ENCODE measurements at regions not wholly inside any gene's neighbourhood (a gene's known extent, or its start where the extent isn't known, plus 50 kb on each side); places are given as distances from the start of the nearest gene placed in this dataset.

GRCh38 chr3:141418751-141419150, 50.4 kb downstream of the ZBTB38 start:
- DNase-seq: no peak

- DNase-seq: no peak
Observed at GRCh38 chr3:141419946-141420345, 51.6 kb downstream of the ZBTB38 start.

- no peak for DNase-seq
Observed at GRCh38 chr3:141421186-141421585, 52.9 kb downstream of the ZBTB38 start.

GRCh38 chr3:141421639-141422319, 53.5 kb downstream of the ZBTB38 start:
- DNase-seq: no peak

- peak; percentile 6 for DNase-seq
Observed at GRCh38 chr3:141422961-141423582, 54.8 kb downstream of the ZBTB38 start.

- DNase-seq: no peak
Observed at GRCh38 chr3:141425523-141426233, 57.4 kb downstream of the ZBTB38 start.

- DNase-seq: no peak
Observed at GRCh38 chr3:141426404-141427034, 58.2 kb downstream of the ZBTB38 start.

- DNase-seq: no peak
Observed at GRCh38 chr3:141427764-141428163, 59.1 kb upstream of the RASA2 start.

- DNase-seq: no peak
Observed at GRCh38 chr3:141429371-141430035, 57.3 kb upstream of the RASA2 start.

- DNase-seq: no peak
Observed at GRCh38 chr3:141430316-141430715, 56.5 kb upstream of the RASA2 start.

- no peak for DNase-seq
Observed at GRCh38 chr3:141431411-141432378, 55.1 kb upstream of the RASA2 start.

- no peak for DNase-seq
Observed at GRCh38 chr3:141432904-141433303, 53.9 kb upstream of the RASA2 start.

GRCh38 chr3:141434255-141434654, 52.6 kb upstream of the RASA2 start:
- DNase-seq: no peak

GRCh38 chr3:141436180-141436579, 50.6 kb upstream of the RASA2 start:
- DNase-seq: no peak
